Activated naive CD4-positive, alpha-beta T cell treated with Interleukin-2 at 50 U/mL for 16 hours (primary cell): ENCODE measurements at regions not wholly inside any gene's neighbourhood (a gene's known extent, or its start where the extent isn't known, plus 50 kb on each side); places are given as distances from the start of the nearest gene placed in this dataset.

Experiments
- DNase-seq: peaks from one replicate; pipeline ENCODE4 v3.0.0-alpha.2; 2020

DNA sequence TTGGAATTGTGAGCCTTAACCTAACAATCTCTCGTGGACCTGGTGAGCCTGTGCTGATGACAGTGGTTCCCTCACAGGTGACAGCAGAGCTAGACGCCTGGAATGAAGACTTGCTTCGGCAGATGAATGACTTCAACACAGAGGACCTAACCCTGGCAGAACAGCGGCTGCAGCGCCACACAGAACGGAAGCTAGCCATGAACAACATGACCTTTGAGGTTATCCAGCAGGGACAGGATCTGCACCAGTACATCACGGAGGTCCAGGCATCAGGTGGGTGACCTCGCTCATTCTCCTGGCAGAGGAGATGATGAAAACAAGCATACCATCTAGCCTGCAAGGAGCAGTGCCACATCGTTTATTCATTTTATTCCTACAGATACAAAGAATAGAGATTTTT is 316.9 kb upstream of the UMPS start:
- DNase-seq, result no peak

DNA sequence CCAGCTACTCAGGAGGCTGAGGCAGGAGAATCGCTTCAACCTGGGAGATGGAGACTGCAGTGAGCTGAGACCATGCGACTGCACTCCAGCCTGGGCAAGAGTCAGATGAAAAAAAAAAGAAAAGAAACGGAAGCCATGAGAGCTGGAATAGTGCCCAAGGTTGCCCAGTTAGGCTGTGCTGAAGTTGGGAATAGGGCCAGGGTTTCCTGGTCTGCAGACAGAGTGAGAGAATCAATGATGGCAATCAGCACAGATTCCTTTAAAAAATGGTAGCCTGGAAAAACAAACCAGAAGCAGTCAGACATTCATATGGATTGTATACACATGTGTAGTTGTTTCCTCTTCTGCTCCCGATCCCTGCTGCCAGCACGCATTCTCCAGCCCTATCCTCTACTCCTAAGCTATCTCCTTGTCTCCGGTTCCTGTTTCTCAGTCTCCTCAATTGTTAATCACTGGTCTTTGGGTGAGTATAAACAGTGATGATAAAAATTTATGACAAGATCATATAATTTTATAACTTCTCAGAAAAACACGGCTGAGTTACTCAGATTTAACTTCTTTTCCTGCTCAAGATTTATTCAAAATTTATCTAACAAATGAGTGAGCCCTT is 316.2 kb upstream of the UMPS start:
- no peak for DNase-seq

DNA sequence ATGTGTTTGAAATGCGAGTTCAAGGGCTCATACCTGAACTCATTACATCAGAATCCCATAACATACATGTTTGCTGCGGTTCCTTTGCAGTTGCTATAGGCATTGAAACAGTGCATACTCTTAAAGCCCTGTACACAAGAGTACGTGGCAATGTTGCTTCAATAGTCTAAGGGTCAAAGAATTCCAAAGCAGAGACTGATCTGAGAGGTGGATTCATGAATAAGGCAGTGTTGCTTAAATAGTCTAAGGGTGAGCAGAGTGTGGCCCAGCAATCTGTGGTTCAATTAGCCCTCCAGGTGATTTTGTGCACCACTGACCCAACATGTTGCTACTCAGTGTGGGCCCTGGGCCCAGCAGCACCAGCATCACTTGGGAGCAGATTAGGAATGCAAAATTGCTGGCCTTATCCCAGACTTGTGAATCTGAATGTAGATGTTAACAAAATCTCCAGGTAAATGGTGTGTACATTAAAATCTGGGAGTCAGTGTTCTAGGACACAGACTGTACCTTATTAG is 314.7 kb upstream of the UMPS start:
- DNase-seq, result no peak

DNA sequence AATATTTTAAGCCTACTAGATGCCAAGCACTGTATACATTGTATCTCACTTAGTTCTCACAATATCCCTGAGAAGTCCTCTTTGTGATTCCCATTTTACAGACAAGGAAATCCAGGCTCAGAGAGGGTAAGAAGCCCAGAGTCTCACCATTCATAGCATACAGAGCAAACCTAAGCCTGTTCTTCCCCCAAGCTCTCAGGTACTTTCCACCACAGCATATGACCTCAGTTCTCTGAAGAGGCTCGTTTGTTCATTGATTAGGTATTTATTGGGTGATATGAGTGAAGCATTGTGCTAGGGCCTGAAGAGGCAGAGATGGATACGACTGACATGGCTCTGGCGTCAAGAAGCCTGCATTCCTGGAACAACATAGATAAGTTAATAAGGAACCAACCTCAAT is 310.9 kb upstream of the UMPS start:
- no peak for DNase-seq

DNA sequence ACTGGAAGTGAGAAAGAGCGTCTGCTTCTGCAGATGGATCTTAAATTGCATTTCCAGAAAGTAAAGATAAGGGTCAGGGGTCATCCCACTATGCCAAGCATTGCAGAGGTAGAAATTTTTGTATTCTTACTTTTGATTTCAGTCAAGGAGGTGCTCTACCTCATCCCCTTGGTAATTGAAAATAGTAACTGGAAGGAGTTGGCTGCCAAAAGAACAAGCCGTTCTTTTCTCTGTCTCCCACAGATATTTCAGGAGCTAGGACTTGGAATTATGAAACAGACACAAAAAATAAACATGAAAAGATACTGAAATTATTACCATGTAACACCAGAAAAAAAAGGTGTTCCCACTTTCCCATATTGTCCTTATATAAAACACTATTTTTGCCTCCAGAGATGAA is 309.9 kb upstream of the UMPS start:
- no peak for DNase-seq

DNA sequence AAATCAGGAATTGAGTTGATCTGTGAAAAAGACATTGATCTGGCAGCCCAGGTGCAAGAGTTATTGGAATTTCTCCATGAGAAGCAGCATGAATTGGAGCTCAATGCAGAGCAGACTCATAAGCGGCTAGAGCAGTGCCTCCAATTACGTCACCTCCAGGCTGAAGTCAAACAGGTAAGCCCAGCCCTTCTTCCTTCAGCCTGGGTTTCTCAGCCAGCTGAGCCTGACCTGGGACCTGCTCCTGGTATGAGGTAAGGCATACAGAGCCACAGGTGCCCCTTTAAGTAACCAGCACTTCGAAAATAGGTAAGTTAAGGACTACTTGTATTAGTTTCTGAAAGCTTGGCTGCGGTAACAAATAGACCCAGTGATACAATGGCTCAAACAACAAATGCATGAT is 307.4 kb upstream of the UMPS start:
- DNase-seq, result no peak

DNA sequence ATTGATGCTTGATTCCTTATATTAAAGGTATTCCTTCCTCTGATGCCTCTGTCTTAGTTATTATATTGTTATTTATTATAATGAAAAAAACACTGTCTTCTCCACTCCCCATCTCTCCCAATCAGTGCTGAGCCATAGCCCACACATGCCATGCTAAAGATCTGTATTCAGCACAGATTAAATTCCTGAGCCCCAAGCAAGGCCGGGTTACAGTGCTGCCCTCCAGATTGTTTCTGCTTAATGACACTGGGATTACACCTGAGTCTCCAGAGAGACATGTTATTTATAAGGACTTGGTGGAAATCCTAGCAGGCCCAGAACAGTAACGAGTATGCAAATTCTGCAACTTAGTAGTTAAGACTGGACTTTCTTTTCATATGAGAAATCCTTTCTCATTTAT is 305.9 kb upstream of the UMPS start:
- no peak for DNase-seq

DNA sequence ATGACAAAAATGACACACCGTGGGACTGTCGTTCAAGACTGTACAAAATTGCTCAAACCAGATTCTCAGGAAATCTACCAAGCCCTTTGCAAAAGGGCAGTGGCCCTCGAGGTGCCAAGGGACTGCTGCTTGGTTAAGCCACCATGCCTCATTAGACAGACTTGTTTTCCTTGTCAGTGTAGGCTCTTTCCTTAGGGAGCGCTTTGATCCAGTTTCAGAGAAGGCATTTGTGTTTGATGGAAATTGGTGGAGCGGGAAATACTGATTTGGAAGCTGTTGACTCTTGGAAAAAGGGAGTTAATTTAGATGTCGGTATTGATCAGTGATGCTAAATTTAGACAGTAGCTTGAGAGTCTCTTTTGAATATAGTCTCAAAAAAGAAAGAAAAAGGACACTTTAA is 304.3 kb upstream of the UMPS start:
- DNase-seq, result no peak

DNA sequence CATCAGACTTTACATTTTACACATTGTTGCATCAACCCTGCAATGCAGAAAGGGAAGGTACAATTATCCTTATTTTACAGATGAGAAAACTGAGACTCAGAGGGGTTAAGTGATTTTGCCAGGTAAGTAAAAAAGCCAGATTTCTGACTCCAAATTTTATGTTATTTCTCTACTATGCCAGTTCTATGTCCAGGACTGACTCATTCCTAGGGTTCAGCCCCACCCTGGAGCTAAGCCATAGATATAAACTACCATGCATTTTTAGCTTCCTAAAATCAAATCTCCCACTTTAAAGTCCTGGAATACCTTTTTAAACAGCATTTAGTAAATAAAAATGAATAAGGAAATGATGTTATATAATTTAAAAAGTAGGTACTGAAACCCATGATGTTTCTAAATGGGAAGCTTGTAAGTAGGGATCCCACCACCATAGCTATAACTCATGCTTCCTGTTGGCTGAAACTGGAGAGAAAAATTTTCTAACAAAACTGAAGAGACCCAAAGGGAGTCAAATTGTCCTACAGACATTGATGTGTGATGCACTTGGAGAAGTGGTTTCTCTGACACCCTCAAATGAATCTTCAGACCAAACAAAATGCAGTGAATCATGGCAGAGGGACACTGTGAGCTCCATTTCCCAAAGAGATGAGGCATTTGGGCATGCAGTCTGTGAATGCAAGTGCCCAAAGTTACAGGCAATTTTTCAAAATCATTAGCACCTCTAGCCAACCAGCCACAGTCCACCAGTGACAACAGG is 301.7 kb upstream of the UMPS start:
- no peak for DNase-seq

DNA sequence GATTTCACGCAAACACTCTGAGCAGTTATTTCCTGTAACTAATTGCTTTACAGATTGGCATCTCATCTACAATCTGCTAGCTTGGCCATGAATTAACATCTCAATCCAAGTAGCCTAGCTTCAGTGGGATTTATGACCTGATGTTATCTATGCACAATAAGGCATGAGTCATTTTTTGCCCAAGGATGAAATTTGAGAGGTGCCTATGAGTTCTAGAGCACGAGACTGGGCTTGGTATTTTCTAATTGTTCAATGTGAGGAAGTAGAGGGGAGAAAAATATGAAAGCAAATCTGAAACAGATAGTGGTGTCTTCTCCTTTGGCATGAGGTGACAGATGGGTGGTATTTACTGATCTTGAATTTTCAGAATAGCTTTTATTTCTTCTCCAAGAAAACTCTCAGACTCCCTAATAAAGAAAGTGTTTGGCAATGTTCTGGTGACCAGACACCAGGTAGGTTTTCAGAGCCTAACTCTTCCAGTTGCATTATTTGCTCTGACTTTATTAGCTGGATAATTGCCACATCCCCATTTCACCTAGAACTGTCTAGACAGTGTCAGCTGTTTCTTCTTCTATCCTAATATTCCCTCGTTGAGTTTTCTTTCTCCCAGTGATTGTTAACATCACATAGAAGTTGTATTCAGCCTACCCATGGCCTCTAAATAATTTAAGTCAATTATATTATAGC is 301.0 kb upstream of the UMPS start:
- no peak for DNase-seq

DNA sequence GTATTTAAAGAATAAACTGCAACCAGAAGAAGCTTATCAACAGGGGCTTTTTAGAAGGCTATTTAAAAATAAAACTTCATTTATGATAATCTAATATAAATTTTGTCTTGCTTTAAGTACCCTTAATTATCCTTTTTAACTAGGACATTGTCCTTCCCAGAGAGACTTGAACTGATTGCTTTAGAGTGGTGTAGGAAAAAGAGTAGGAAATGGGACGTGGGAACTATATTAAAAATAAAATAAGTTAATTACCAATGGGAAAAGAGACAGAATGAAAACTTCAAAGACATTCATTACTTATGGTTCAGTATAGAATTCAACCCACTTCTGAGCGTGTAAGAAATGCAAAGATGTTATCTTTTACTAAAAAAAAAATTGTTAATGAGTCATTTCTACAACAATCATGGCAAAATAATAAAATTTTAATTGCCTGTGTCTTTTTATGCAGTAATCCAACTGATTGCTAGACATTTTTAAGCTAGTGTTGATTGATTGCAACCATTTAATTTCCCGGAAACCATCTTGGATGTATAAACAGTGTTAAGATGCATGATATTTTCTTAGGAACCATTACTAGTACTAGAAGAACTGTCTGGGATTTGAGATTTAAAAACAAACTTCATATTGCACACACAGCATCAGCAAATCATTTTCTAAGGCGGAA is 298.8 kb upstream of the UMPS start:
- no peak for DNase-seq

DNA sequence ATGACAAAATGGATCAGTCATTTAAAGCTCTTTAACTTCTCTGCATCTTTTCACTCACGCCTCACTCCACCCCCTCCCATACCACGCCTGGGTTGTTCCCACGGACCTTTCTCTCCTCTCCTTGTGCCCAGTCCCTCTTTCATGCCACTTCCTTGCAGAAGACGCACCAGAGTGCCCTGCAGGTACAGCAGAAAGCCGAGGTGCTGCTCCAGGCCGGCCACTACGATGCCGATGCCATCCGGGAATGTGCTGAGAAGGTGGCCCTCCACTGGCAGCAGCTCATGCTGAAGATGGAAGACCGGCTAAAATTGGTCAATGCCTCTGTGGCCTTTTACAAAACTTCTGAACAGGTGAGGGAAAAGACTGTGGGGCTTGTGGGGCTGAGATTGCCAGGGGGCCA is 296.1 kb upstream of the UMPS start:
- DNase-seq, result no peak

DNA sequence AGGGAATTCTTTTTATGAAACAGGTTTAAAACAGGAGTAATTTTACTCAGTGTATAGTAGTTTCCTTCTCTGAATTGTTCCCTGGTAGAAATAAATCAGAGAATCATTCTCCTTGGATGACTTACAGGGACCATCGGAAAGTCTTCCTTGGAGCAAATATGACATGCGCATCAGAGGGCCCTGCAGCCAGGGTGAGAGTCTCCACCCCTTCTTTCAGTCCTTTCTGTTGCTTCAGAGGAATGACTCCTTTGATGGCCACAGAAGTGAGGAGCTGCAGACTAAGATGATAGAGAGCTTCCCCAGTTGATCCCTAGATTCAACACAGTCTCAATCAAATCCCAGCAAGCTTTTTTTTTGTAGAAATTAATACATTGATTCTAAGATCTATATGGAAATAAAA is 294.8 kb upstream of the UMPS start:
- DNase-seq, result no peak

DNA sequence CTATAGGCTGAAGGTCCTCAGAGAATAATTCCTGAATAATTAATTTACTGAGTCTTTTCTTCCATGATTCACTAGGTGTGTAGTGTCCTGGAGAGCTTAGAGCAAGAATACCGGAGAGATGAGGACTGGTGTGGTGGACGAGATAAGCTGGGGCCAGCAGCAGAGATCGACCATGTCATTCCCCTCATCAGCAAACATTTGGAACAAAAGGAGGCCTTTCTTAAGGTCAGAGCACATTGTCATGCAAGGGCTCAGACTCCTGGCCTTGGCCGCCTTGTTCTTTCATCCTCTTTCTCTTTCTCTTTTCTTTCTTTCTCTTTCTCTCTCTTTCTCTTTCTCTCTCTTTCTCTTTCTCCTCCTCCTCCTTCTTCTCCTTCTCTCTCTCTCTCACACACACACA is 291.4 kb upstream of the UMPS start:
- DNase-seq, result no peak

DNA sequence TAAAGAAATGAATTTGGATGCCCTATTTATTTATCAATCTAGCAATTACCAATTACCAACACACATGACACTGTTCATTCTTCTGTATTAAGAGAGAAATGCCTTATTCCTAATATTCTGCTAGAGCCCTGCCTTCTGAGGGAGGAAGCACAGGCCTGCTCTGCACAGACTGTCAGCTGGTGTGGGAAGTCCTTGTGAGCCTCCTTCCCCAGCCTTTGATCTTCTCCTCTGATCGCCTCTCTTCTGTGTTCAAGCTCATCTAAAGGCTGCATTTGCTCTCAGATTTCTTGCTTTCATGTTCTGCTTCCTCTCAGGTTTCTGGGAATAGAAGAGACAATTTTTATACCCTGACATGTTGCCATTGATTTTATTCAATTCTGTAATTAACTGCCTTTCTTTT is 290.6 kb upstream of the UMPS start:
- no peak for DNase-seq

DNA sequence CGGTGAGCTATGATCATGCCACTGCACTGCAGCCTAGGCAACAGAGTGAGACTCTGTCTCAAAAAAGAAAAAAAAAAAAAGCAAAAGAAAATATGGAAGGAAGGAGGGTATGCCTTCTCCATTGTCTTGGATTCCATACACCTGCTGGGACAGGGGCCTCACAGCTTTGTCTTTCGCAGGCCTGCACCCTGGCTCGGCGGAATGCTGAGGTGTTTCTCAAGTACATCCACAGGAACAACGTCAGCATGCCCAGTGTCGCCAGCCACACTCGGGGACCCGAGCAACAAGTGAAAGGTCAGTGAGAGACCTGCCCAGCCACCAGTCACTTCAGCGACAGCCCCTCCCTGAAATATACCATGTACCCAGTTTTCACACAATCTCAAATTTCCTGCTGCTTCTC is 288.5 kb upstream of the UMPS start:
- DNase-seq, result no peak

DNA sequence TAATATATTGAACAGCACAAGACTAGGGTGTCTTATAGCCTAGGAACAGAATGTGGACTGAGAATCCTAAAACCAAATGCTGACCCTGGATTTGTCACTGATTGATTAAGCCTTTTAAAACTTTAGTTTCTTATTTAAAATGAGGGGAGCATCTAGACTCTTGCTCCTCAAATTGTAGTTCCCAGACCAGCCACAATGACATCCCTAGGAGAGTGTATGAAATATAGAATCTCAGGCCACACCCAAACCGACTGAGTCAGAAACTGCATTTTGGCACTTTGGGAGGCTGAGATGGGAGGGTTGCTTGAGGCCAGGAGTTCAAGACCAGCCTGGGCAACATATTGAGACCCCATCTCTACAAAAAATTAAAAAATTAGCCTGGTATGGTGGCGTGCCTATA is 287.8 kb upstream of the UMPS start:
- no peak for DNase-seq

DNA sequence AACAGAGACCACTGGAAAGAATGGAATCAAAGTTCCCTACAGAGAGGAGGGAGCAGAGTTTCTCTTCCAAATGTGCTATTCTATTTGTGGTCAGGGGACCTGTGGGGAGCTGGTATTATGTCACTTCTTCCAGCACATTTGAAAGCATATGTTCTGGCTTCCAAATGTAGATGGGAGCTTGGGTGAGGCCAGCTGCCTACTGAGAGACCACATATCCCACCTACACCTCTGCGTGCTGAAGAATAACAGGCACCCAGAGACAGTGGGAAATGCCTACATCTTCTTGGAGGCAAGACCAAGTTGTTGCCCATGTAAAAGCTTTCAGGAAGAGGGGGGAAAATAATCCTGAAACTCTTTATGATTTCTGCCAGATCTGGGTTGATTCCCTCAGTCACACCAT is 286.8 kb upstream of the UMPS start:
- no peak for DNase-seq

DNA sequence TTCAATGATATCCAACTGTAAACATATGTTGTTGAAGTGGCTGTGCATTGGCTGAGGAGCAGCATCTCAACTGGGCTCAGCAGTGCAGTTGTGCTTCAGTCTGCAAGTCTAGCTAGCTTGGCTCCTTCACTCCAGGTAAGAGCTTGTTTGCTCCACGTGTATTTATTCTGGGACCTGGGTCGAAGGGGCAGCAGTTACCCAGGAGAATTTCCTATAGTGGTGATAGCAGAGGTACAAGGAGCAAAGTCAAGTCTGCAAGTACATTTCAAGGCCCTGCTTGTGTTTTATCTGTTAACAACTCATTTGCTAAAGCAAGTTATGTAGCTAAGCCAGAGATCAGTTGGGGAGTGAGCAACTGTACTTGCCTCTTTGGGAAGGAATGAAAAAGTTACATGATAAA is 286.2 kb upstream of the UMPS start:
- DNase-seq, result no peak

DNA sequence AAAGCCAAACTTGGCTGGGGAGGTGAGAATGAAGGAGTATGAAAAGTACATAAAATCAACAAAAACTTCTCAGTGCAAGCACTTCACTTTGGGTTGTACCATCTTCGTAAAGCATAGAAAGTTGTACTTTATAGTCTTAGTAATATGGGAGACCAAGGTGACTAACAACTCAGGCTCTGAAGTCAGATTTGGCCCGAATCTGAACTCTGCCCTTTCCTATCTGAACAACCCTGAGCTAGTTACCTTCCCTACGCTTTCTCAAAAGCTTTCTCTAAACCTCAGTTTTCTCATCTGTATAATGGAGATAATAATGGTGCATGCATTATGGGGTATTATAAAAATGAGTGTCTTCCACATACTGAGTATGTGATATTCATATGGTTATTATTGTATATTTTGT is 285.4 kb upstream of the UMPS start:
- DNase-seq, result no peak

DNA sequence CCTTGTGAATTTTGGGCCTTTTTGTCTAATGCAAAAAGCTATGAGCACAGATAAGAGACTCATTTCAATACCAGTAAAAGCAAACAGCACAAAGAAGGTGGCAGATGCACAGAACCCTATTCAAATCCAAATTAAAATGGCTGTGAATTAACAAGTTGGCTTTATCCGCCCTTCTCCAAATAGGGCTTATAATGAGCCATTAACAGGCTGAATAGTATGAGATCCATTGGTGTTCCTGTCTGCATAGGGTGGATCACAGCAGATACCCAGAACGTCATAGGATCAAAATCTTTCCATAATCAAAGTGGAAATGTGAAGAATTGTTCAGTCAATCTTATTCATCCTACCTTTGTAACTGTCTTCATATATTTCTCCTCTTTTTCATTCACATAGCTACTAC is 282.4 kb upstream of the UMPS start:
- no peak for DNase-seq

DNA sequence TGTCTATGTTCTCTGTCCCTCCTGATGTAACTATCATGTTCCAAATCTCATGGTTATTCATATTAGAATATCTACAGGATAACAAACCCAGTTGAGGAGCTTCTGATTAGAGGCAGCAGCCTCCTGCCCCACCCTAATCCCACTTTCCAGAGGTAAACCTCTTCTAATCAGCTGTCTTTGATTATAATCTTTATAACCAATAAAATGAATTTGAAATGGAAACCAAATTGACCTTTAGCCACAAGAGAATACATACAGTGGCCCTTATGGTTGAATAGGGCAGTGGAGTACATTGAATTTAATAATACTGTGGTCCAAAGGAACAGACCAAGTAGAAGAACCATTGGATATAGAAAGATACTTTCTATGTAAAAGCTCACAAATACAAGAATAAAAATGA is 281.3 kb upstream of the UMPS start:
- DNase-seq, result no peak

DNA sequence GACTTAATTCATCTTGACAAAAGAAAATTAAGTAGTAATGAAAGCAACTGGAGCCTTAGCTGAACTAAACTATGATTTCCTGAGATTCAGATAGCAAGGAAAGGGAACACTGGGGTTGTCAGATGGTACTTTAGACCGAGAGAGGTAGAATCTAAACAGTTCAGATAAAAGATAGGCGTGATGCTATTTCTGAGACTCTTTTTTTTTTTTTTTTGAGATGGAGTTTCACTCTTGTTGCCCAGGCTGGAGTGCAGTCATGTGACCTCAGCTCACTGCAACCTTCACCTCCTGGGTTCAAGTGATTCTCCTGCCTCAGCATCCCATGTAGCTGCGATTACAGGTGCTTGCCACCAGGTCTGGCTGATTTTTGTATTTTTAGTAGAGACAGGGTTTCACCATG is 279.9 kb upstream of the UMPS start:
- DNase-seq, result no peak
